ENCODE measurements at regions not wholly inside any gene's neighbourhood (a gene's known extent, or its start where the extent isn't known, plus 50 kb on each side); places are given as distances from the start of the nearest gene placed in this dataset.
A peak's percentile ranks its signal among the peaks of the same experiment; 100 is the strongest.

GRCh38 chr13:37407156-37407555, 191.4 kb downstream of the POSTN start:
- Histone ChIP-seq H3K4me3 (replicated peaks in 1 of 4; ENCODE audit: control extremely low read depth in 1 of 4, insufficient read depth in 1 of 4, low read depth in 3 of 4, low read length in 4 of 4) (no peak overlapping the region), H2AFZ (ENCODE audit: low read length) (no peak overlapping the region), H3K9me3 (ENCODE audit: control insufficient read depth, insufficient read depth, low read depth, low read length) (no peaks in the 10 kb centered on the region), H3K9ac (ENCODE audit: insufficient read depth, low read length) (no peak overlapping the region), H3K4me1 (ENCODE audit: control insufficient read depth, extremely low read depth, insufficient read depth, low read length) (peaks cover 9% of the 10 kb centered on the region), H4K20me1 (ENCODE audit: control insufficient read depth, extremely low read depth, insufficient read depth, low read length) (no peaks in the 10 kb centered on the region), H3K36me3 (ENCODE audit: control insufficient read depth, insufficient read depth, low read length) (no peaks in the 10 kb centered on the region), H3K79me2 (ENCODE audit: control insufficient read depth, insufficient read depth, low read length) (no peaks in the 10 kb centered on the region), H3K27me3 (ENCODE audit: control insufficient read depth, insufficient read depth, low read length) (no peaks in the 10 kb centered on the region), H3K27ac (ENCODE audit: insufficient read depth, low read length) (no peak overlapping the region), H3K4me2 (ENCODE audit: extremely low read depth, insufficient read depth, low read length) (no peak overlapping the region)
- DNase-seq (ENCODE audit: low read depth in 2 of 2): no peak
- no peak for TF ChIP-seq EZH2 (IDR thresholded peaks at IDR 0.05; ENCODE audit: low read length, missing control alignments)
- no peak for TF ChIP-seq CTCF (conservative IDR thresholded peaks at IDR 0.05 in 1 of 2, IDR thresholded peaks at IDR 0.05 in 1 of 2; ENCODE audit: low read depth in 1 of 2, low read length in 2 of 2)

GRCh38 chr13:37406031-37406430, 192.5 kb downstream of the POSTN start:
- no peak overlapping the region for H2AFZ ChIP-seq (ENCODE audit: low read length)
- no peak overlapping the region for H3K27ac ChIP-seq (ENCODE audit: insufficient read depth, low read length)
- no peak for TF ChIP-seq EZH2 (IDR thresholded peaks at IDR 0.05; ENCODE audit: low read length, missing control alignments)
- TF ChIP-seq CTCF (conservative IDR thresholded peaks at IDR 0.05 in 1 of 2, IDR thresholded peaks at IDR 0.05 in 1 of 2; ENCODE audit: low read depth in 1 of 2, low read length in 2 of 2): no peak
- DNase-seq (ENCODE audit: low read depth in 2 of 2): no peak
- no peaks in the 10 kb centered on the region for H4K20me1 ChIP-seq (ENCODE audit: control insufficient read depth, extremely low read depth, insufficient read depth, low read length)
- no peaks in the 10 kb centered on the region for H3K9me3 ChIP-seq (ENCODE audit: control insufficient read depth, insufficient read depth, low read depth, low read length)
- H3K4me2 ChIP-seq (ENCODE audit: extremely low read depth, insufficient read depth, low read length): no peak overlapping the region
- H3K27me3 ChIP-seq (ENCODE audit: control insufficient read depth, insufficient read depth, low read length): no peaks in the 10 kb centered on the region
- peaks cover 3% of the 10 kb centered on the region for H3K4me1 ChIP-seq (ENCODE audit: control insufficient read depth, extremely low read depth, insufficient read depth, low read length)
- no peaks in the 10 kb centered on the region for H3K79me2 ChIP-seq (ENCODE audit: control insufficient read depth, insufficient read depth, low read length)
- H3K4me3 ChIP-seq (replicated peaks in 1 of 4; ENCODE audit: control extremely low read depth in 1 of 4, insufficient read depth in 1 of 4, low read depth in 3 of 4, low read length in 4 of 4): no peak overlapping the region
- H3K9ac ChIP-seq (ENCODE audit: insufficient read depth, low read length): no peak overlapping the region
- no peaks in the 10 kb centered on the region for H3K36me3 ChIP-seq (ENCODE audit: control insufficient read depth, insufficient read depth, low read length)

- TF ChIP-seq CTCF (conservative IDR thresholded peaks at IDR 0.05 in 1 of 2, IDR thresholded peaks at IDR 0.05 in 1 of 2; ENCODE audit: low read depth in 1 of 2, low read length in 2 of 2) (no peak), EZH2 (IDR thresholded peaks at IDR 0.05; ENCODE audit: low read length, missing control alignments) (no peak)
- no peaks in the 10 kb centered on the region for H4K20me1 ChIP-seq (ENCODE audit: control insufficient read depth, extremely low read depth, insufficient read depth, low read length)
- no peaks in the 10 kb centered on the region for H3K4me1 ChIP-seq (ENCODE audit: control insufficient read depth, extremely low read depth, insufficient read depth, low read length)
- H3K9ac ChIP-seq (ENCODE audit: insufficient read depth, low read length): no peak overlapping the region
- no peaks in the 10 kb centered on the region for H3K79me2 ChIP-seq (ENCODE audit: control insufficient read depth, insufficient read depth, low read length)
- no peak overlapping the region for H3K4me2 ChIP-seq (ENCODE audit: extremely low read depth, insufficient read depth, low read length)
- H3K36me3 ChIP-seq (ENCODE audit: control insufficient read depth, insufficient read depth, low read length): no peaks in the 10 kb centered on the region
- no peak overlapping the region for H3K27ac ChIP-seq (ENCODE audit: insufficient read depth, low read length)
- no peaks in the 10 kb centered on the region for H3K27me3 ChIP-seq (ENCODE audit: control insufficient read depth, insufficient read depth, low read length)
- no peak overlapping the region for H3K4me3 ChIP-seq (replicated peaks in 1 of 4; ENCODE audit: control extremely low read depth in 1 of 4, insufficient read depth in 1 of 4, low read depth in 3 of 4, low read length in 4 of 4)
- no peaks in the 10 kb centered on the region for H3K9me3 ChIP-seq (ENCODE audit: control insufficient read depth, insufficient read depth, low read depth, low read length)
- peak; percentile 91 to 99 for DNase-seq (ENCODE audit: low read depth in 2 of 2)
- H2AFZ ChIP-seq (ENCODE audit: low read length): no peak overlapping the region
These were observed 194.6 kb downstream of the POSTN start for GRCh38 chr13:37403776-37404527.

Data from fibroblast of lung (primary cell).